GM21723 (cell line): ENCODE measurements at regions not wholly inside any gene's neighbourhood (a gene's known extent, or its start where the extent isn't known, plus 50 kb on each side); places are given as distances from the start of the nearest gene placed in this dataset.
"Not testable (repeated sequence)": the region's sequence is repeated elsewhere in the genome, so short reads cannot be mapped to it uniquely, and the experiment has no call there.

Experiments
- ATAC-seq: cut with Tn5 transposase; IDR thresholded peaks from one replicate; pipeline ENCODE4 v1.9.1; 2021; ENCODE audit warnings: mild to moderate bottlenecking, moderate library complexity; ENCODE audit not compliant: unreplicated experiment

DNA sequence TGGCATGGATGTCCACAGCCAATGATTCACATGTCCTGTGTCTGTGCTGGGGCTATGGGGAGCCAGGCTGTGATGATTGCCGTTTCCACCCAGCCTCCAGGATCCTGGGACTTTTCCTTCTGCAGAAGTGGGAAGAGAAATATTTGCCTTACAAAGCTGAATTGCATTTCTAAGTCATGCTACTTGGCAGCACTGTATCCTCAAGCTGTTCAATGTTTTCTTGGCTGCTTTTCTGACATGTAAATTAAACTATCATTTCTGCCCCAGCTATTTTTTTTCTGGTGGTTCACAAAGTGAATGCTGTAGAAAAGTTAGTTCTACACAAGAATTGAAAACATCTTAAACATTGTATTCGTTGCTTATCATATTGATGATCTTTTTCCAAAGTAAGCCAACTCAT is 51.9 kb upstream of the TCERG1L start:
- ATAC-seq: no peak

DNA sequence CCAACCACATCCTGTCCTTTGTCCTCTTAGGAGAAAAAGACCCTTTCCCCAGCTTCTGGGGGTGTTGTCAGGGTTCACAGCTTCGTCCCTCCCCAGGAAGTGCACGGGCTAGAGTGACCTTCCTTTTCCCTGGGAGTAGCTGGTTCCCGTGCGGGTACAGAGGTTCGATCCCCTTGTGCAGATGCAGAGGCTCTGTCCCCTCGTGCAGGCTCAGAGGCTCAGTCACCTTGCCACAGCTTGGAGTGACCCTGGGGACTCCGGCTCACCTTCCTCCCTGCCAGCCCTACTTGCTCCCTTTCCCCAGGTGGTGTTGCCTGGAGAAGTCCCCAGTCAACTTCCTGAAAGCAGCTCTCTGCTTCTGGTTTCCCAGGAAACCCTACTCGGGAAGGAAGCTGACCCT is 60.0 kb upstream of the TCERG1L start:
- no peak for ATAC-seq

DNA sequence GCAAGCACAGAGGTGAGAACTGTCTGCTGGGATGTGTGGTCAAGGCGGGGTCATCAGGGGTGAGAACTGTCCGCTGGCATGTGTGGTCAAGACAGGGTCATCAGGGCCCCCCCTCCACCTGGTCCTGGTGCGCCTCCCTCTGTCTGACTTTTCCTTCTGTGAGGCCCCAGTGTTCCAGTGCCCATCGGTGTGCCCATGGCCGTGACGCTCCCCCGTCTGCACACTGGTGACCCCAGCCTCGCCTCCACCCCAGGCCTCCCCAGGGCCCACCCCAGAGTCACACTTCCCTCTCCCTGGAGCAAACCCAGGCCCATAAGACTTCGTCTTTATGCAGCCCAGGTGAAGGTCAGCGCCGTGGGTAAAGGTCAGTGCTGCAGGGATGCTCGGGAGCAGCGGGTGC is 70.1 kb upstream of the TCERG1L start:
- ATAC-seq: no peak

DNA sequence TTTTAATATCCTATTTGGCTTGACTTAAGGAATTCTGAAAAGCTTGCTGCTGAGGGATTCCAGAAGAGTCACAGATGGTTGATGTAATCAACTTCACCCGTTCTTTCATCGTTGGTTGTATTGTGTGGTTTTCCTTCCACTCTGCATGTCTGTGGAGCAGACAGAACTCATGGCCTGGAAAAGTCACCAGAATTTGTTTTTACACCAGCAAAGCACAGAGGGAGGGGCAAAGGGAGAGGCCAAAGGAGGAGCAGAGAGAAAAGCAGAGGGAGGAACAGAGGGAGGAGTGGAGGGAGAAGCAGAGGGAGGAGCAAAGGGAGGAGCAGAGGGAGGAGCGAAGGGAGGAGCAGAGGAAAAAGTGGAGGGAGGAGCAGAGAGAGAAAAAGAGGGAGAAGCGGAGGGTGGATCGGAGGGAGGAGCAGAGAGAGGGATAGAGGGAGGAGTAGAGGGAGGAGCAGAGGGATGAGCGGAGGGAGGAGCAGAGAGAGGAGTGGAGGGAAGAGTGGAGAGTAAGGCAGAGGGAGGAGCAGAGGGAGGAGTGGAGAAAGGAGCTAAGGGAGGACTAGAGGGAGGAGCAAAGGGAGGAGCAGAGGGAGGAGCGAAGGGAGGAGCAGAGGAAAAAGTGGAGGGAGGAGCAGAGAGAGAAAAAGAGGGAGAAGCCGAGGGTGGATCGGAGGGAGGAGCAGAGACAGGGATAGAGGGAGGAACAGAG is 73.8 kb upstream of the TCERG1L start:
- ATAC-seq: not testable (repeated sequence)

DNA sequence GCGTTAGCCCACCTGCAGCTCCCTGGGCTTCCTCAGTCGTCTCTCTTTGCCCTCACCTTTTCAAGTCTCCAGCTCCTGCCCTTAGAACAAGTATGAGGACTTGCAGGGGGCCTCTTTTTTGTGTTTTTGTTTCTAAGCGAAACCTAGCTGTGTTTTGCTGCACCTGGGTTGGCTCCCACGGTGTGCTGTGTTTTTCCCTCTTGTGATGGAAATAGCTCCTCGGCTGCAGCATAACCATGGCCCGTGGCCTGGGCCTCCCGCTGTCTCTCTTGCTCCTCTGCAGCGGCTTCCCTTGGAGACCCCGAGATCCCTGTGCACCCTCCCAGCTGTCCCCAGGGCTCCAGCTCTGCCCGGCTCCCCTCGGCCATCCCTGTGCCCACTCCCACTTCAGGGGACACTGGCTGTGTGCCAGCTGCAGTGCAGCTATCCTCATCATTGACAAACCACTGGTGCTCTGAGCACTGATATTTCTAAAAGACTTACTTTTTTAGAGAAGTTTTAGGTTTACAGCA is 75.6 kb upstream of the TCERG1L start:
- ATAC-seq: no peak

DNA sequence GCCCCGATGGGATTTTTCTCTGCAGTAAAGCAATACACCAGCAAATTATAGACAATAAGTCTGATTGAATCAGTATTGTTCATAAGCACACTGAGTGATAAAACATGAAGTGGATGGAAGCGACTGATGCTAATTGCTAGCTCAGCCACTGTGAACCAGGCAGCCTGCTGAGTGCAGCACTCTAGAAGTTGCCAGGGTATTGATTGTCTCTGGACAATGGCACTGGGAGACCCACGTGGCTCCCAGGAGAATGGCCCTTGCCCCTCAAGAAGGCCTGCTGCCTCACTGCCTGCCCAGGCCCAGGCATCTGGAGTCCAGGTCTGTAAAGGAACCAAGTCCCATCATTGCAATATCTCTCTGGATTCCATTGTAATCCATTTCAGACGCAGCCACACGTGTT is 80.4 kb upstream of the TCERG1L start:
- no peak for ATAC-seq

DNA sequence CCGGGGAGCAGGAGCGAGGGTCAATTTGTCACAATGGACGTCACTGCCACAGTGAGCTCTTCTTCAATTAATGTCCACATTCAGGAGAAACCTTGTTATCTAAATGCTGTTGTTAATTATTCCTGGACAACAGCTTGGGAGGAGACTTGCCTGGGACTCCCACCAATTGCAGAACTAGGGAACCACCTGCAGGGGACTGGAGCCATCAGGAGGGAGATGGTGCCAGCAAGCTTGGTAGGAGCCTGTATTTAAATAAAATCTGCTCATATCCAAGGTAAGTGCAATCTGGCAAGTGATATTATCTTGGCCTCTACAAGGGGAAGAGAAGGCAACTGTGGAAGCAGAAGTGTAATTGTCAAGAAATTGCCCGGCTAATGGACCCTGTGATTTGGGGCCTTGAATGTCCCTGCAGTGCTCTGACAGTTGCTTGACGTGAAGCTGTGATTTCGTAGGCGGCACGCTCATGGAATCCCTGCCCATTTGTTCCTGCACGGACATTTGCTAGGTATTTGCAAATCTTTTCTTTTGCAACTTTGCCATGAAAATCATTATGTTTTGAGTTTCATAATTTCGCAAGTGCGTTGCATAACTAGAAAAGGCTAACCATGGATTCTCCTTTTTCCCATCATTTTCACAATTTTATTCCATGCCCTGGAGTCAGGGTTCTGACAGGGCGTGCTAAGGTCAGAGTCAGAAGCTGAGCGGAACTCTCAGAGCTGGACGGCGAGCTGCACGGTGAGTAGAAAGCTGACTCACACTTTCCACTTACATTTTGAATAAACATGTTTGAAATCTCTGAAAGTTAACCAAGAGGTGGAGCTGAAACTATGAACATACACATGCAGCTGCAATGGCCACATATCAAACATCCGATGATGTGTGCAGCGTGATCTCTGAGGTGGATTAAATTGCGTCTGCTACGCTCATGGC is 84.9 kb upstream of the TCERG1L start:
- ATAC-seq: no peak

DNA sequence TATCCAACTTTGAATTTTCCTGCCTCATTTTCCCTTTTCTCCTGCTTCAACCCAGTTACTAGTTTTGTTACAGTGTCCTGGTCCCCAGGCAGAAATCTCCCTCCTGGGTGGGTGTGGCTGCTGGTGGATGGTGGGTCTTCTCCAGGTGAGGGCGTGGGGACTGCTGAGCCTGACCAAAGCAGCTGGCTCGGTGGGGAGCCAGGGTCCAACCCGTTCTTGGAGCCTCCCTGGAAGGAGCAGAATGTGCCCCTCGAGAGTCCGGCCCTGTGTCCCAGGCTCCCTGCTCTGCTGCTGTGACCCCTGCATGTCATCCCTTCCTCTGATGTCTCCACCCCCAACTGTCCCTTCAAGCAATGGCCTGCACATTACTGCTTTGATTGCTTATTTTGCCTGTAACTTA is 86.6 kb upstream of the TCERG1L start:
- ATAC-seq: no peak

DNA sequence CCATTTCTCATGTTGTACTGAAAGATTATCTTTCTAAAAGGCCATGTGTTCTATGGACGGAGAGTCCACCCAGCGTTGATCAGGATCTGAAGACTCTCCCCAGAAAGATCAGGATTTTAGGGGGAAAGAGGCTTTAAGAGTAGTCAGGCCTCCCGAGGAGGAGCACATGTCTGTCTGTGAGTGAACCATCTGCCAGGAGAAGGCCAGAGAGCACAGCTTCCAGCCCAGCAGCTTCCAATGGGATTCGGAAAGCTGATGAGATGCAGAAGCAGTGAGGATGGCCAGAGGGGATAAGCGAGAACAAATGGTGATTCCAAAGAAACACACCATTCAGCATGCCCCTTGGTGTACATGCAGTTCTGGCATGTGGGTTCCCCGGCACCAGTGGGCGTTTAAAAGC is 88.5 kb upstream of the TCERG1L start:
- no peak for ATAC-seq

DNA sequence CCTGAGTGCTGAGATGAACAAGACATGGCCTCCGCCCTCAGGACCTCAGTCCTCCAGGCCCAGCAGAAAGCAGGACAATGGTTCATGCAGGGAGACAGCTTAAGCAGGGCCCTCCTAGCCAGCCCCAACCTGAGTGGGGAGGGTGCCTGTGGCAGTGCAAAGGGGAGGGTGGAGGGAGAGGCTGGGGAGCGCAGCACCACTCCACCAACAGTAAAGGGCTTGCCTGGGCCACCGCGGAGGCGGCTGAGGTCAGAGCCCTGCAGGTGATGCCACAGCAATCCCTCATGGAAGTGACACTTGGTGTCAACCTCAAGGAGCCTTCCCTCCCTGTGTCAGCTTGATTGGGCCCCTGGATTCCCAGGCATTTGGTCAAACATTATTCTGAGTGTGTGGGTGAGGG is 89.0 kb upstream of the TCERG1L start:
- ATAC-seq: no peak

DNA sequence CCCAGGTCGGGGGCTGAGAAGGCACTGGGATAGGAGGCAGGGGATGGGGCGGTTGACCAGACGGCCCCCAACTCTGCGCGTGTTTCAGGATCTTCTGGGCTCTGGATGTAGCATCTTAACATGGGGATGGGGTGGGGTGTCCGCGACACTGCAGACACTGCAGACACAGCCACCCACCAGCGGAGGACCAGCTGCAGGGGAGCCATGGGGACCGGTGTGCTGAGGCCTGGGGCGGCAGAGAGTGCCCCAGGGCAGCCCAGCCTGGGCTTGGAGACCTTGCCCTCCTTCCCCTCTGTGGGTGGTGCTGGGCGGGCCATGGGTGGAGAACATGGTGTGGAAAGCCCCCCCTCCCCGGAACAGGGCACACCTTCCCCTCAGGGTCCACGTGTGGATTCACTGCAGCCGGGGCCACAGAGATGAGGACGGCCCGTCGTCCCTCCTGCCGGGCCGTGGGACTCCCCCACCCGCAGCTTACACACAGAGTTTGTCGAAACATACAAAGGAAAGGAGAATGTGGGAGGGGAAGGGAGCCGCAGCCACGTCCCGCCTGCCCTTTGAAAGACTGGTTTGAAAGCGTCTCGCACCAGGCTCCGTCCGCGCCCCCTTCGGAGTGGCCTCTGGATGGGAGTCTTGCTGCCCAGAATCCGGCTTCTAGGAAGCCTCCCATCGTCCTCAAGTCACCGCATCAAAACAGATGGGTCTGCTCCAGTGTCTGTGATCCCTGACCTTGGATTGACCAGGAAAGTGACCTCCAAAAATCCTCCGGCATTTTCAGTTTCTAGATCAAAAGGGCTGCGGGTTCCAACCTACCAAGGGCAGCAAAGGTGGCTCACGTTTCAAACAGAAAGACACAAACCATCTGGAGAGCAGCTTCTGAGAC is 91.5 kb upstream of the TCERG1L start:
- no peak for ATAC-seq

DNA sequence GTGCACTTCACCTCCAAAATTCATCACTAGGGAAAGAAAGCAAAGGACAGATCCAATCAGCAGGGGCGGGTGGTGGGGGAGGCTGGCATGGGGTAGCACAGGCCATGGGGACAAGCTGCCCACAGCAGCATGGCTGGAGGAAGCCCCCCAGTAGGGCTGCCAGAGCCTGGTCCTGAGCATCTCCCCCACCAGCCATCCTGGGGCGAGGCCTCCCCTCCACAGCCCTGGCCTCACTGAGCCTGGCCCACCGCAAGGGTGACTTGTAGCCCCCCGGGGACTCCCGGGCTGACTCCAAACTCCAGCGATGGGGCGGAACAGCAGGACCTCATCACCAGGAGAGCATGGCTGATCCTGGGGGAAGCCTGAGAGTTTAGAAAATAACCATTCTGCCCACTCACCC is 92.4 kb upstream of the TCERG1L start:
- no peak for ATAC-seq

DNA sequence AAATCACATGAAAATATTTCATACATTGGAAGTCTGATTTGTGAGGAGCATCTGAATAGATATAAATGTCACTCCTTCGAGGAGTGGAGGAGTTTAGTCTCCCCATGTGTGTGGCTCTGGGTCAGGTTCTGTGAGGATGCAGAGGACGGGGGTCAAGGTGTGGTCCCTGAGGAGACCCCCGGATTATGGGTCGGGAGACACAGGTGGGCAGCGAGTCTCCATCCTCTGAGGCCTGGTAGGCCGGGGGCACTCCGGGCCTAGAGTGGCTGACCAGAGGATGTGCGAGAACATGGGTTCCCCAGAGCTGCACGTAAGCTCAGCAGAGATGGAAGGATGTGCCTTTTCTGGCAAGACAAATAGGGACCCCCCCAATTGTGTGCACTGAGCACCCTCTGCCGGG is 93.4 kb upstream of the TCERG1L start:
- ATAC-seq: no peak

DNA sequence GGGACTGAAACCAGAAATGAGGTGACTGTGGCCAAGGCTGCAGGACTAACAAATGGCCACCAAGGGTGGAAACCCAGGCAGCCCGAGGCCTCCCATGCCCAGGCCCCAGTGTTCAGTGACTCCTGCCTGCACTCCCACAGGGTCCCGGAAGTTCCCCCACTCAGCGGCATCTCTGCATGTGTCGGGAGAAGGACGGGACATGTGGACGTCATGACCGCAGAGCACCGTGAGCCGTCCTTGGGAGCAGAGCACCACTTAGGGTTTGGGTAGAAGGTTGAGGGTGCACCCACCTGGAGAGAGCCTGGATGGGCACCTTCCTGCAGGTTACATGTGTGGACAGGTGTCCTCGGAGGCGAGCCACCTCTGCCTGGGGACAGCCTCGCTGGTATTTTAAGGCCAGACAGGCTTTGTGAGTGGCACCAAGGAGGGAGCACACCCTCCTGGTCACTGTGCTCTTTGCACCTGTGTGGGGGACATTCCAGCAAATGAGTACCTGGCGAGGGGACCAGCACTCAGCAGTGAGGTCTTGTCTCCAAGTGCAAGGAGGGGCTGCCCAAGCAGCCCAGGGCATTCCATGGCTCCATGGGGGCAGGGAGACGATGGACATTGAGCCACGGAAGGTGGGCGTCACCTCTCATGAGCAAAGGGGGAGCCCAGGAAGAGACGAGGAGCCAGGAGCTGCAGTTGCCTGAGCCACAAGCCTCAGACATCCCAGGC is 95.3 kb upstream of the TCERG1L start:
- ATAC-seq: no peak

DNA sequence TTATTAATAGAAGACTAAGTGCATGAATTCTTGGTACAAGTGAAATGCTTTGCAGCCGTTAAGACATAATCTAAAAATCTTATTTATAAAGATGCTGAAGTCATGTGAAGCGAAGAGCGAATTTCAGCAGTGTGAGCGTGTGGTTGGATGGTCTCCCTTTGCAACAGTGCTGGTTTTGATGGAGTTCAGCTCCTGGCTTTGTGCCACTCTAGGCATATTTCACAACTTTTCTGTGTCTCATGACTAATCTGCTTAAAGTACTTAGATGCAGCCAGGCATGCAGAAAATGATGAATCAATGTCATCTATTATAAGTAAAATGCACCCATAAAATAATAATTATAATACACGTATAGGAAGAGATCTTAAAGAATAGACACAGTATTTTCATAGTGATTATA is 107.2 kb upstream of the TCERG1L start:
- ATAC-seq: no peak

DNA sequence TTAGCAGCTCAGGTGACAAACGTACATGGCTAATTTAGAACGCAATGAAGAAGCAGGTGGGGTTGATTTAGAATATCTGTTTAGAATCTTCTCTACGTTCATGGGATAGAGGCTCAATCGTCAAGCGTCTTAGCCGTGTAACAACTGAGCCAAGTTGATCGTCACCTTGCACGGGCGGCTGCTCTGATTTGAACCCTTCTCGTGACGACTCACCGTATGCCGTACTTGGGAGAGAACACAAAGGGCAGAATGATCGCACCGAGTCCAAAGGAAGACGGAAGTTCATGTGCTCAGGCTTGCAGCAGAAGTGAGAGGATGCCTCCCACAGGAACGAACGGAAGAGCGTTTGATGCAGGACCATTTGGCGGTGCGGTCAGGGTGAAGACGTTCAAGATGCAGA is 108.3 kb upstream of the TCERG1L start:
- no peak for ATAC-seq

DNA sequence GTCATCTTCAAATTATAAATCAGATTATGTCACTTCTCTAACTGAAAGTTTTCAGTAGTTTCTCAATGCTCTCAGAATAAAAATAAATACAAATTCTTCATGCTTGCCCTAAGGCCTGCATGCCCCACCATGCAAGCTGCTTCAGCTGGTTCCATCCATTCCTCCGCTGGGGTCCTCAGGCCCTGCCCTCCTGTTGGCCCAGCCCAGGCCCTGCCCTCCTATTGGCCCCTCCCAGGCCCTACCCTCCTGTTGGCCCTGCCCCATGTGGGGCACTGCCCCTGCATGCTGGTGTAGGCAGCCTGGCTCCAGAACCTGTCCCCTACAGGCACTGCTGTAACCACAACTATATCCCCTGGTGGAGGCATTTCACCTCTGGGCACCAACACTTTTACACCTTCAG is 109.3 kb upstream of the TCERG1L start:
- ATAC-seq: no peak

DNA sequence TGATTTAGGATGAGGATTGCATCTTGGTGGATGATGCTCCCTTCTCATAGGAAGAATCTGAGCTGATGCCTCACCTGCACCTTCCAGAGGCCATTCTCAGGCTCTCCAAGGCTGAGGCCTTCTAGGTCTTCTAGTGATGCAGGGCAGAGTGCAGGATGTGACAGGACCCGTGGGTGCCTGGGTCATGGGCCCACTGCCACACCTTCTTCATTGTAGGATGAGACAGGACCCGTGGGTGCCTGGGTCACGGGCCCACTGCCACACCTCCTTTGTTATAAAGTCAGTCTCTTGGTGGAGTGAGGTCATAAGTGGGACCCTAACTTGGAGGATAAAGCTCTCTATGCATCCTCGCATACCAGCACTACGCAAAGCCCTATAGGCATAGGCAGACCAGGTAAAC is 109.9 kb upstream of the TCERG1L start:
- ATAC-seq: no peak

DNA sequence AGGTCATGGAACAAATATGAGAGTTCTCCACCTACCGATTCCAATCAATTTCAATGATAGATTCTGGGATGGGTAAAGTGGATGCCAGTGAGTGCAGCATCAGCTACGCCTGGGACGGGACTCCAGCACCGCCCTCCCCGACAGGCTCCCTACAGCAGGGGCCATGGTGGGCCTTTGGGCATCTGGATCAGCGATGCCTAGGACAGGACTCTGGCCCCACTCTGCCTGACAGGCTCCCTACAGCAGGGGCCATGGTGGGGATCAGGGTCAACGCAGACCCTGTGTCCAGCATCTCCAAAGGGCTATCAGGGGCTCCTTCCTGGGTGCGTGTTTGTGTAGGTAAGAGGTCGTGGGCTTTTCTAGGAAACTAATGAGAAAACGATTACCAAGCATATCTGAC is 111.2 kb upstream of the TCERG1L start:
- ATAC-seq: no peak

DNA sequence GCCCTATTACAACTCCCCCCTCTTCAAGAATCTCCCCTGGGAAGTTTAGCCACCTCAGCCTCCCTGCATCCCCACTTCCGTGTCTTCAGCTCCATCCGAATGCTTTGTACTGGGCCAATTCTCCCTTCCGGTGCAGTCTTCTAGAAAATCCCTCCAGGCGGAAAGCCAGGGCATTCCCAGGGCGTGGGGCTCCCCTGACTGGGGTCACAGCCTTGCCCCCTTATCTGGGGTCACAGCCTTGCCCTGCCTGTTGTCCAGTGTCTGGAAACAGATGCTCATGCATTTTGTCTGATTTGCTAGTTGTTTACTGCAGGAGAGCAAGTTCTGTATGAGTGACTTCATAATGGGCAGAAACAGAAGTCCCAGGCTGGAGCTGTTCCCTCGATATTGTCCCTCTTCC is 112.5 kb upstream of the TCERG1L start:
- no peak for ATAC-seq
